Stimulated activated naive CD8-positive, alpha-beta T cell treated with anti-CD3 and anti-CD28 coated beads, Interleukin-15, amount 100 ng/mL, for 72 hours (primary cell): ENCODE measurements at regions not wholly inside any gene's neighbourhood (a gene's known extent, or its start where the extent isn't known, plus 50 kb on each side); places are given as distances from the start of the nearest gene placed in this dataset.
"Not testable (repeated sequence)": the region's sequence is repeated elsewhere in the genome, so short reads cannot be mapped to it uniquely, and the experiment has no call there.

ENCODE experiments used
- ATAC-seq: fragments of 150-1000 bp; cut with Tn5 transposase; 2 replicates; pipeline ENCODE4 v1.10.0; 2021; ENCODE audit warnings: mild to moderate bottlenecking, moderate library complexity
- DNase-seq, 2 donors: peaks; one replicate each; pipeline ENCODE4 v3.0.0; 2021 to 2022
- H3K27ac Mint-ChIP-seq, 2 donors: one replicate each; pipeline ENCODE4 v1.8.0; 2022; ENCODE audit warnings: mild to moderate bottlenecking in 2 of 2, mixed read lengths in 2 of 2, moderate library complexity in 2 of 2
- H3K27me3 Mint-ChIP-seq: one replicate; pipeline ENCODE4 v1.8.0; 2022; ENCODE audit warnings: mixed read lengths
- H3K4me1 Mint-ChIP-seq: one replicate; pipeline ENCODE4 v1.8.0; 2022; ENCODE audit warnings: mild to moderate bottlenecking, mixed read lengths
- H3K4me3 Mint-ChIP-seq, 2 donors: one replicate each; pipeline ENCODE4 v1.8.0; 2022; ENCODE audit warnings: mild to moderate bottlenecking in 2 of 2, mixed read lengths in 2 of 2, moderate library complexity in 1 of 2
- H3K9me3 Mint-ChIP-seq, 2 donors: one replicate each; pipeline ENCODE4 v1.8.0; 2022; ENCODE audit warnings: mixed read lengths in 2 of 2

DNA sequence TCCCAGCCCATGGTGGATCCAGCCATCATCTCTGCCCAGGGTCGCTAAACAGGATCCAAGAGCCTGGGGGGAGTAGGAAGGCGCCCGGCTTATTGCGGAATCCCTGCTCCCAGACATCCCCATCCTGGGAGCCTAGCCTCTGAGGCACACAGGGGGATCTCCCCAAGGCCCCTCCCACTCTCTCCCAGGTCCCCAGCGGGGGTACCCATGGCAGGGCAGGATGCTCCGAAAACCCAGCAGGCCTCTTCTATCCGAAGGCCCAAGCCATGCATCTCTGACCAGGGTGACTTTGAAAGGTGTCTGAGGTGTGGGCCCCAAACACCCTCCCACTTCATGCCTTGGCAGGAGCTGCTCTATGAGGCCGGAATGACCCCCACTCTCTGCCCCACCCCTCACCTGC is 81.7 kb upstream of the RUFY1 start:
- Mint-ChIP-seq H3K9me3 (no peaks in the 10 kb centered on the region), H3K4me1 (no peaks in the 10 kb centered on the region), H3K27ac (no peak overlapping the region), H3K27me3 (no peaks in the 10 kb centered on the region), H3K4me3 (no peak overlapping the region)
- no peak for DNase-seq
- no peak for ATAC-seq

DNA sequence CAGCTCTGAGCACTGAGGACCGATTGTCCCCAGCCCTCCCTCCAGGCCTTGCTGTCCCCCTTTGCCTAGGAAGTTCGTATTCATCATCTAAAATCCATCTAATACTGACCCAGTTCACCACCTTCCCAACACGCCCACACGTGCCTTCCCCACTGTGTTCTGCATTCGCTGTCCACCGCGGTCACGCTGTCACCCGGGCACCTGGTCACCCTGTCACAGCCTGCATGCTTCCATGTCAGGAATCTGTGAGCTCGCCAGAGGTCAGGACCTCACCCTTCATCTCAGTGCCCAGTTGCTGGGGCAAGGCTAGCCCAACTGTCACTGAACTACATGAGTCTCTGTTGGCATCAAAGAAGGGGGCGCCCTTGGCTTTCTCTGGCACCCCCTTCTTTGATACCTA is 82.9 kb upstream of the RUFY1 start:
- no peaks in the 10 kb centered on the region for H3K4me1 Mint-ChIP-seq
- H3K27me3 Mint-ChIP-seq, result no peaks in the 10 kb centered on the region
- no peak overlapping the region for H3K4me3 Mint-ChIP-seq
- no peak overlapping the region for H3K27ac Mint-ChIP-seq
- ATAC-seq (no peak), DNase-seq (no peak)
- H3K9me3 Mint-ChIP-seq, result no peaks in the 10 kb centered on the region

DNA sequence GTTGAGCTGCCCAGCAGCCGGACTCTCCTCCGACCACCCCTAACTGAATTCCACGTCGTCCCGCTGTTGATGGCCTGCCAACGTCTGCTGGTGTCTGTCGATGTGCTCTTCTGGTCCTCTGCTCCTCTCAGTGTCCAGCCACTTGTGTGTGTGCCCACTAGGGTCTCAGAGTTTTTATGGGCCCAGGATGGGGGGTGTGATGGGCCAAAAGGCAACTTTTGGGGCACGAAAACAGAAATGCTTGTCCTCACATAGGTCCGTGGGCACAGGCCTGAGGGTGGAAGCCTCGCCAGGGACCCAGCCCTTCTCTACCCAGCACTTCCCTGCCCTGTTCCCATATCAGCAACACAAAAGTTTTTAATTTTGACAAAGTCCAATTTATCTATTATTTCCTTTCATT is 85.7 kb upstream of the RUFY1 start:
- no peak for ATAC-seq
- Mint-ChIP-seq H3K27me3 (no peaks in the 10 kb centered on the region), H3K4me1 (no peaks in the 10 kb centered on the region), H3K27ac (no peak overlapping the region), H3K4me3 (no peak overlapping the region), H3K9me3 (no peaks in the 10 kb centered on the region)
- DNase-seq, result no peak

DNA sequence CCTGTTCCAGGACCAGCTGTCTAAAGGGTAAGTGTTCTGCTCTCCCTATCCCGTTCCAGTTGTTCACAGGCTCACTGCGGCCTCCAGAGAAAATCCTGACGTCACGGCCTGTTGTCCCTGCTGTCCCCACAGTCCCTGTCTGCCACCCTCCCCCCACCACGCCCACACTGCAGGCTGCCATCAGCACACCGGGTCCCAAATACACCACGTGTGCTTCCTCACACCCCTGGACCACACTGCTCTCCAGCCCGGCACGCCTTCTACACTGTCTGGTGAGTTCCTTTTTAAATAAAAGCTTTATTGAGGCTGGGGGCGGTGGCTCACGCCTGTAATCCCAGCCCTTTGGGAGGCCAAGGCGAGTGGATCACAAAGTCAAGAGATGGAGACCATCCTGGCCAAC is 88.3 kb upstream of the RUFY1 start:
- H3K27ac Mint-ChIP-seq, result no peak overlapping the region
- DNase-seq, result no peak

DNA sequence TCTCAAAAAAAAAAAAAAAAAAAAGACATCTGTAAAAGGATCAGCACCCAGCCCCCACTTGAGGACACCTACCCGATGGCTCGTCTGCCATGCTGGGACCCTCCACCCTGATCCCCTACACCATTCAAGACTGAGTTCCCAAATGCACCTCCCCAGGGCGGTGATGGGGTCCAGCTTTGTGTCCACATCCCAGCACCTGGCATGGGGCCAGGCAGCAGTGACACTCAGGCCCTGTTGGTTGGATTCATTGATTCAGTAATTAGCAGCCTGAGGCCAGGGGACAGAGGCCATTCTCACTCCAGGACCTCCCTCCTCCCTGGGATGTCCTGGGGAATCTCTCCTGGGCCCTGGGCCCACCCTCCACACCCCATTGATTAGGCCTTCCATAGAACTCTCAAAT is 88.8 kb upstream of the RUFY1 start:
- Mint-ChIP-seq H3K4me1 (no peaks in the 10 kb centered on the region), H3K9me3 (peaks cover 4 to 7% of the 10 kb centered on the region in 2 donors), H3K27ac (no peak overlapping the region), H3K4me3 (no peak overlapping the region), H3K27me3 (no peaks in the 10 kb centered on the region)
- no peak for ATAC-seq
- DNase-seq, result no peak

More for the DNA sequence above, 88.3 kb upstream of the RUFY1 start:
- no peaks in the 10 kb centered on the region for H3K4me1 Mint-ChIP-seq
- no peaks in the 10 kb centered on the region for H3K27me3 Mint-ChIP-seq
- peaks cover 4 to 7% of the 10 kb centered on the region in 2 donors for H3K9me3 Mint-ChIP-seq
- H3K4me3 Mint-ChIP-seq, result no peak overlapping the region
- no peak for ATAC-seq

DNA sequence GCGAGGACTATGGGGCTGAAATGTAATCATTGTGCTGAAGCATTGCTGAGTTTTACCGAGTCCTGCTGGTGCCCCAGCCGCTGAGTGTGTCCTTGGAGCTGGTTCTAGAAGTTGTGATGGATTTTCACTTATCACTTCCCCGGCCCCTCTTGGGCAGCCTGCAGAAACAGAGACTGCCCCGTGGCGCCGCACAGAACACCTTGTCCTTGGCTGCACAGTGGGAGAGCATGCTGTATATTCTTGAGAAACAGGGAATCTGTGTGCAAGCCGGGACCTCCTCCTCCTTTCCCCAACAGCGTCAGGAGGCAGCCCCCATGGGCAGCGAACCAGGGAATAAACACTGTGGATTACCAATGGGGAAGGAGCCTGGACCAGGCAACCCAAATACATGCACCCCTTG is 90.6 kb upstream of the RUFY1 start:
- Mint-ChIP-seq H3K27ac (no peak overlapping the region), H3K4me1 (no peaks in the 10 kb centered on the region), H3K9me3 (peaks cover 4 to 11% of the 10 kb centered on the region in 2 donors)

DNA sequence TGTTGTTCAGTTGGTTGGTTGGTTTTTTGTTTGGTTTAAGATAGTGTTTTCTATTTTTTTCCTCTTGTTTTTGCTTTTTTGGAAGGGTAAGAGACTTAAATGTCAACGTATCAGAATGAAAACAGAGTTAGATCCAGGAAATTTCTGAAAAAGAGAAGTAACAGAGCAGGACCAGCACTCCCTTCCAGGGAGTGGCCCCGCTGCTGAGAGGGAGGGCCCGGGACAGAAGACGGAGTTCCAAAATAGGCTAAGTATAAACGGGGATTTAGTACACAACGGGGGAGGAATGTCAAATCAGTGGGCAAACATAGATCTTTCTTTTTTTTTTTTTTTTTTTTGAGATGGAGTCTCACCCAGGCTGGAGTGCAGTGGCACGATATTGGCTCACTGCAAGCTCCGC is 92.7 kb upstream of the RUFY1 start:
- Mint-ChIP-seq H3K4me1 (no peaks in the 10 kb centered on the region), H3K27me3 (peaks cover 5% of the 10 kb centered on the region), H3K27ac (no peak overlapping the region), H3K9me3 (peaks cover 4 to 20% of the 10 kb centered on the region in 2 donors), H3K4me3 (no peak overlapping the region)
- DNase-seq, result no peak
- no peak for ATAC-seq

More for the DNA sequence above, 90.6 kb upstream of the RUFY1 start:
- DNase-seq (no peak), ATAC-seq (no peak)
- Mint-ChIP-seq H3K27me3 (no peaks in the 10 kb centered on the region), H3K4me3 (no peak overlapping the region)

DNA sequence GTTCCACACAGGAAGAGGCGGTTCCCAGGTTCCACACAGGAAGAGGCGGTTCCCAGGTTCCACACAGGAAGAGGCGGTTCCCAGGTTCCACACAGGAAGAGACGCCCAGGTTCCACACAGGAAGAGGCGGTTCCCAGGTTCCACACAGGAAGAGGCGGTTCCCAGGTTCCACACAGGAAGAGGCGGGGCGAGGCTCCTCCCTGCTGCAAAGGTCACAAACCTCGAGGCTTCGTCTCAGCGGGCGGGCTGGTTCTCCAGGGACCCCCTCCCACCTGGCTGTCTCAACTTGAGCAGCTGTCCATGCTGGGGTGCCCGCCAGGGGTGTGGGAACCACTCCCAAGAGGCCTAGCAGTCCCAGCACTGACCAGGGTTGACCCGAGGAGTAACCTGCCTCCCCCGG is 94.3 kb upstream of the RUFY1 start:
- not testable (repeated sequence) for H3K4me3 Mint-ChIP-seq, DNase-seq, H3K4me1 Mint-ChIP-seq, ATAC-seq, H3K27ac Mint-ChIP-seq
- peaks cover 4 to 20% of the 10 kb centered on the region in 2 donors for H3K9me3 Mint-ChIP-seq
- peaks cover 13% of the 10 kb centered on the region for H3K27me3 Mint-ChIP-seq

DNA sequence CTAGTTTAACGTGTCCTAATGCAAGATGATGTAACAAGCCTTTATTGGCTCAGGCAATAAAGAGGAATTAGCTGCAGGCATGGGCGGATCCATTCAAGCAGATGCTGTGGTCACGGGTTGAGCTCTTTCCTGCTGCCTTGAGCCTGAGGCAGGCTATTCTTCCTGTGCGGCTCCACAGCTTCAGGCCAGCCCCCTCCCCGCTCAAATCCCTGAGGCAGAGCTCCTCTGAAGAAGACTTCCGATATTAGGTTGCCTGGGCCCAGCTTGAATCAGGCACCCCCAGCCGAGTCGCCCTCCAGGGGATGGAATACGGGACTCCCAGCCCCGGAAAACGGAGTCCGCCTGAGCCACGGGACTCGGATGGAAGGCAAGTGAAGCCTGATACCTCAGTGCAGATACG is 95.0 kb upstream of the RUFY1 start:
- Mint-ChIP-seq H3K4me1 (no peaks in the 10 kb centered on the region), H3K27ac (no peak overlapping the region), H3K4me3 (no peak overlapping the region), H3K27me3 (peaks cover 13% of the 10 kb centered on the region), H3K9me3 (peaks cover 4 to 26% of the 10 kb centered on the region in 2 donors)
- ATAC-seq (no peak), DNase-seq (no peak)

DNA sequence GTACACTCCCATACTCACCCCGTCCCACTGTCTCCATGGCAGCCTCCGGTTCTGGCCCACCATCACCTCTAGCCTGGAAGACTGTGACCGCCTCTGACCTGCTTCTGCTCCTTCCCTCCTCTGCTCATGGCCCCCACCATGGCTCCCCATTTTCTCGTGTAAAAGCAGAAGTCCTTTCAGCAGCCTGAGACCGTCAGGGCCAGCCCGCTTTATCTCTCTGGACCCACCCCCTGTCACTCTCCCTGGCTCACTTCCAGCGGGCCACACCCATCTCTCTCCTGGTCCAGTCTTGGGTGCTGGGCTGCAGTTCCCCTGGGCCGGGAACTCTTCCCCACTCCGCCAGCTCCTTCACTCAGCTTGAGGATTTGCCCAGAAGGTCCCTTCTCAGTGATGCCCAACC is 96.0 kb upstream of the RUFY1 start:
- H3K27ac Mint-ChIP-seq, result no peak overlapping the region
- DNase-seq (no peak), ATAC-seq (no peak)
- peaks cover 13% of the 10 kb centered on the region for H3K27me3 Mint-ChIP-seq
- no peak overlapping the region for H3K4me3 Mint-ChIP-seq
- H3K4me1 Mint-ChIP-seq, result no peaks in the 10 kb centered on the region
- H3K9me3 Mint-ChIP-seq, result peaks cover 4 to 27% of the 10 kb centered on the region in 2 donors

DNA sequence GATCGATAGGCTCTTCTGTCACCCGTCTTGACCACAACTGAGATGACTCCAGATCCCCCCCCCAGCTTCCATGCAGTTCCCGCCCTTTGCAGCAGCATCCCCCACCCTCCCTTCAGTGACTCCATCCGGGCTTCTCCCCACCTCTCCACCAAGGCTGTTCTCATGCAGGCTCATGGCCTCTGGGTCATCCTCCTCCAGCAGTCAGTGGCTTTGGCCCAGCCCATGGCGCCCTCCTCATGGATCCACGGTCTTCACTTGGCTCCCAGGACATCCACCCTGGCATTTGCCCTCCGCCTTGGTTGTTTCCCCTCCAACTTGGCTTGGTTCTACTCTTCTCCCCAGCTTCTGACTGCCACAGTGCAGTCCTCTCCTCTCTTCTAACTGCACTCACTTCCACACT is 96.7 kb upstream of the RUFY1 start:
- peaks cover 13% of the 10 kb centered on the region for H3K27me3 Mint-ChIP-seq
- no peak for ATAC-seq
- H3K9me3 Mint-ChIP-seq, result peaks cover 4 to 27% of the 10 kb centered on the region in 2 donors

DNA sequence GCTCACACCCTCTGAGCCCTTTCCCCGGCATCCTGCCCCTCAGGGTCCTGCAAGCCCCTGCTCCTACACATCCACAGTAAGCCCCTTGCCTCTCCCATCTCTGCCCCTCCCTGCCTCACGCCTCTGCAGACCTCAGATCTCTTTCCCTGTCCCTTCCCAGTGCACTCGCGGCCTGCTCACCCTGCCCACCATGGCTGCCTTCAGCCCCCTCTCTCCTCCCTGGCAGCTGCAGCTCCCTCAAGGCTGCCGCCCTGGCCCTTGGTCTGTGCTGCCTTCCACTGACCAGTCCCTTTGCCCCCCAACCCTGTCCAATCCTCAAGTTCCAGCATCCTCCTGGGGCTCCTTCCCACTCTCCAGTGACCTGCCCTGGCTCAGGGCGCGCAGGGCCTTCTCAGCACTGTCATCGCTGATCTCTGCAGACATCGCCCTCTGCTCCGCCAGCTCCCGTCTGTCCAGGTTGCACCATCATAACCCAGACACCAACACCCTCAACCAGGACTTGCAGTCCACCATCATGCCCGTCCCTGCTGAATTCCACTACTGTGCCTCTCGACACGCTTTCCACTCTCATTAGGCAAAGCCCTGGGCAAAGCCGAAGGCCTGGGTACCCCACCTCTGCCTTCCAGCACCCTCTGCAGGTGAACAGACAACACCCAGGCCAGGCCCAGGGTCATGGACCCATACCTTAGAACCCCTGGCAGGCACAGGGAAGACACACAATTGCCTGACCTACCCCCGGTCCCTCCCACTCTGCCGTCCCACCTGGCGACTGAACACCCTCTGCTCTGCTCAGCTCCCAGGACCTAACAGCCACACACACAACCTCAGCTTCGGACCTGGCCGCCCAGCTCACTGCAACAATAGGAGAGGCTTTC is 97.8 kb upstream of the RUFY1 start:
- H3K4me1 Mint-ChIP-seq, result no peaks in the 10 kb centered on the region
- H3K27me3 Mint-ChIP-seq, result peaks cover 13% of the 10 kb centered on the region
- peaks cover 2 to 24% of the 10 kb centered on the region in 2 donors for H3K9me3 Mint-ChIP-seq
- no peak overlapping the region for H3K4me3 Mint-ChIP-seq
- ATAC-seq, result peak; percentile 20
- peak overlapping the region in 1 of 2 donors; percentile 48 for H3K27ac Mint-ChIP-seq
- no peak for DNase-seq

More for the DNA sequence above, 96.7 kb upstream of the RUFY1 start:
- DNase-seq, result no peak
- H3K4me1 Mint-ChIP-seq, result no peaks in the 10 kb centered on the region
- no peak overlapping the region for H3K27ac Mint-ChIP-seq
- no peak overlapping the region for H3K4me3 Mint-ChIP-seq

DNA sequence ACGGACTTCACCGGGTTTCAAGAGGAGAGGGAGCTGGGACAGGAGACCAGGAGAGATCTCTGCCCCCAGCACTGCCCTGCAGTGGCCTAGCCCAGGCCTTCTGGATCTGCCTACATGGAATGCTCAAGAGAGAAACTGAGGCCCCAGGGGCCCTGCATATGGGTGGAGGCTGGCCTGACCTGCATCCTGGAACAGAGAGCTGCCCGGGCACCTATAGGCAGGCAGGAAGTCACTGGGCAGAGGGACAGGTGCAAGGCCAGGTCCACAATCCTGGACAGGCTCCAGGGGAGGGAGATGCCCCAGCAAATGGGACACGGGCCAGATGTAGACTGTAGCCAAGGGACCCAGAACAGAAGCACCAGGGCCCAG is 98.5 kb upstream of the RUFY1 start:
- ATAC-seq (peak; percentile 12), DNase-seq (no peak)
- Mint-ChIP-seq H3K4me1 (no peaks in the 10 kb centered on the region), H3K27me3 (peaks cover 13% of the 10 kb centered on the region), H3K27ac (no peak overlapping the region), H3K4me3 (no peak overlapping the region), H3K9me3 (peaks cover 0 to 20% of the 10 kb centered on the region in 2 donors)

DNA sequence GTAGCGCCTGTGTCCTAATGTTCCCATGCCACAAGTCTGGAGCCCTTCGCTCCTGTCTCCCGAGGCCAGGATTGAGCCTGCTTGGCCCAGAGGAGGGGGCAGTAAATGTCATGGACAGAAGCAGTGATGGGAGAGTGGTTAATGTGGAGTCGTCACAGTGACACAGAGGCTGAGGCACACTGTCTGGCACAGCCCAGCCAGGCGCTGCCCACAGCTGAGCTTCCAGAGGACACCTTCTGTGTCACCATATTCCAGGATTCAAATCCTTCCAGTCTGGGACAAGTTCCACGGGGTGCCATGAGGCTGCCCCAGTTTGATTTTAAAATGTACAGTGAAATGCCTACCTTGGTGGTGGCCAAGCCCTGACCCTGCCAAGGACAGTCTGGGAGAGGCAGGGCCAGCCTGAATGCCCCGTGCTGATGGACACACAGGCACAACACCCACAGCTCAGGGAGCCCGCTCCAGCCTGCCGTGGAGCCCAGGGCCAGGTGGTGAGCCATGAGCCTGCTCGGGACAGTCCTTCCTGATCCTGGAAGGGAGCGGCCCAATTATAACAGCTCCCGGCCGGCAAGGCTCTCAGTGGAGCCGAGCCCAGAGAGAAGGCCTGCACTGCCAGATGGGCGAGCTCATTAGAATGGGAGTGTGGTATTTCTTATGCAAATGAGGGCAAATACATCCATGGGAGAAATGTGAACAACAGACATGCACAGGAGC is 99.1 kb upstream of the RUFY1 start:
- DNase-seq, result no peak
- no peak overlapping the region for H3K27ac Mint-ChIP-seq

DNA sequence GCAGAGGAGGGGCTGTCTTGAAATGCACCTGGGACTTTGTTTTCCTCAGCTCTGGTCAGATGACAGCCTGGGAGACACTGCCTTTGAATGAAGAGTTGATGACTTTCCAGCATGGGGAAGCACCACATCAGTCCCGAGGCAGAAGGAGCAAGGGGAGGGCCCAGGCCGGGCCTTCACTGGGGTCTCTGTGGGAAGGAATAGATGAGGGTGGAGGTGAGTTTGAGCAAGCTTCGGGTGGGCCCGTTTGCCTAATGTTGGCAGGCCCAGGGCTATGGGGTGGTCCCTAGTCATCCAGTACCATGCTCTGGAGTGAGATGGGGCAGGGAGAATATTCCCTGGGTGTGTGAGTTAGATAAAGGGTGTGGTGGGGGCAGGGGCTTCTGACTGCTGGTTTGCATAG is 100.4 kb upstream of the RUFY1 start:
- Mint-ChIP-seq H3K27me3 (peaks cover 13% of the 10 kb centered on the region), H3K9me3 (peaks cover 0 to 19% of the 10 kb centered on the region in 2 donors)
- DNase-seq, H3K4me1 Mint-ChIP-seq, H3K4me3 Mint-ChIP-seq, H3K27ac Mint-ChIP-seq, ATAC-seq: not testable (repeated sequence)

More for the DNA sequence above, 99.1 kb upstream of the RUFY1 start:
- no peak for ATAC-seq
- Mint-ChIP-seq H3K9me3 (peaks cover 0 to 20% of the 10 kb centered on the region in 2 donors), H3K27me3 (peaks cover 13% of the 10 kb centered on the region), H3K4me3 (no peak overlapping the region), H3K4me1 (no peaks in the 10 kb centered on the region)

DNA sequence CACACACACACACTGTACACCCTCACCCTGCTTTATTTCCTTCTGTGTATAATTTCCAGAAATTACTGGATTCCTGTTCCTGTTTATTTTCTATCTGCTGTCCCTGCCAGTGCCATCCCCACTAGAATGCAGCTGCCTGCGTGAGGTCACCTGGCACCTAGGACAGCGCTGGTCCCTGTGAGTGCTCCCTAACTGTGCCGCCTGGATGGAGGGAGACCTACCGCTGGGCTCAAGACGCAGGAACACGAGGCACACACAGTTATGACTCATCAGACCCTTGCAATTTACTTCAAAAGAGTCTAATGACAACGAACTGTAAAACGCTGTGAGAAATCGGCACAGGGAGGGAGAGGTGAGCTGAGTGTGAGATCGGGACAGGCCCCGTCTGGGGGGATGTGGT is 102.1 kb upstream of the RUFY1 start:
- DNase-seq, H3K9me3 Mint-ChIP-seq: not testable (repeated sequence)
- peaks cover 13% of the 10 kb centered on the region for H3K27me3 Mint-ChIP-seq

More for the DNA sequence above, 102.1 kb upstream of the RUFY1 start:
- H3K4me3 Mint-ChIP-seq, H3K27ac Mint-ChIP-seq, H3K4me1 Mint-ChIP-seq, ATAC-seq: not testable (repeated sequence)
